GM23338 (cell line): ENCODE measurements at regions not wholly inside any gene's neighbourhood (a gene's known extent, or its start where the extent isn't known, plus 50 kb on each side); places are given as distances from the start of the nearest gene placed in this dataset.

Experiments
- ATAC-seq: fragments of 200-7000 bp; cut with Tn5 transposase; 3 replicates; pipeline ENCODE4 v1.9.1; 2020
- DNase-seq: peaks from one replicate; pipeline ENCODE4 v3.0.0-alpha.2; 2015; ENCODE audit warnings: low spot score
- H2AFZ ChIP-seq: fragments of 200-600 bp; sonication (generic); 2 replicates; pipeline ENCODE4 v1.8.0; 2016; ENCODE audit warnings: antibody characterized with exemption, mild to moderate bottlenecking, moderate library complexity
- H3F3A ChIP-seq: fragments of 200-600 bp; sonication (generic); replicated peaks from 2 replicates; pipeline ENCODE4 v1.8.0; 2017; ENCODE audit warnings: antibody characterized with exemption, mixed run types, low read depth
- H3K27ac ChIP-seq: fragments of 200-600 bp; sonication (generic); 2 replicates; pipeline ENCODE4 v1.6.1; 2016; ENCODE audit warnings: low read depth
- H3K27me3 ChIP-seq: fragments of 200-600 bp; sonication (generic); 2 replicates; pipeline ENCODE4 v1.8.0; 2016; ENCODE audit warnings: mild to moderate bottlenecking, mixed run types, moderate library complexity; ENCODE audit not compliant: insufficient read depth
- H3K36me3 ChIP-seq: fragments of 200-600 bp; sonication (generic); 2 replicates; pipeline ENCODE4 v1.8.0; 2016; ENCODE audit warnings: mild to moderate bottlenecking; ENCODE audit not compliant: insufficient read depth
- H3K4me1 ChIP-seq: fragments of 200-600 bp; sonication (generic); 2 replicates; pipeline ENCODE4 v1.8.0; 2016; ENCODE audit warnings: mild to moderate bottlenecking, moderate library complexity; ENCODE audit not compliant: insufficient read depth
- H3K4me2 ChIP-seq: fragments of 200-600 bp; sonication (generic); 2 replicates; pipeline ENCODE4 v1.7.1; 2017; ENCODE audit warnings: mixed run types
- H3K4me3 ChIP-seq: fragments of 200-600 bp; sonication (generic); 2 replicates; pipeline ENCODE4 v1.6.1; 2016; ENCODE audit warnings: mixed run types
- H3K79me2 ChIP-seq: fragments of 200-600 bp; sonication (generic); replicated peaks from 2 replicates; pipeline ENCODE4 v1.8.0; 2017; ENCODE audit warnings: mild to moderate bottlenecking; ENCODE audit not compliant: insufficient read depth
- H3K9me2 ChIP-seq: fragments of 200-600 bp; sonication (generic); 2 replicates; pipeline ENCODE4 v1.8.0; 2017; ENCODE audit not compliant: insufficient read depth
- H4K20me1 ChIP-seq: fragments of 200-600 bp; sonication (generic); replicated peaks from 2 replicates; pipeline ENCODE4 v1.8.0; 2017; ENCODE audit warnings: mild to moderate bottlenecking; ENCODE audit not compliant: insufficient read depth
- H3K27ac Mint-ChIP-seq: 2 replicates; pipeline ENCODE4 v1.8.0; 2020; ENCODE audit warnings: inconsistent platforms, mild to moderate bottlenecking, moderate library complexity, mixed read lengths
- H3K27me3 Mint-ChIP-seq: 3 replicates; pipeline ENCODE4 v1.8.0; 2022; ENCODE audit warnings: low read depth, mild to moderate bottlenecking, moderate library complexity, mixed read lengths, inconsistent platforms; ENCODE audit not compliant: insufficient read depth, poor library complexity
- H3K36me3 Mint-ChIP-seq: 3 replicates; pipeline ENCODE4 v1.8.0; 2021; ENCODE audit warnings: low read depth, mild to moderate bottlenecking, inconsistent platforms, moderate library complexity, mixed read lengths
- H3K4me1 Mint-ChIP-seq: 3 replicates; pipeline ENCODE4 v1.8.0; 2020; ENCODE audit warnings: mild to moderate bottlenecking, inconsistent platforms, mixed read lengths
- H3K4me3 Mint-ChIP-seq: 3 replicates; pipeline ENCODE4 v1.8.0; 2021; ENCODE audit warnings: moderate library complexity, mild to moderate bottlenecking, inconsistent platforms, mixed read lengths
- H3K9me3 Mint-ChIP-seq: 3 replicates; pipeline ENCODE4 v1.8.0; 2020; ENCODE audit warnings: moderate library complexity, mild to moderate bottlenecking, inconsistent platforms, mixed read lengths
- CREB1 ChIP-seq: fragments of 250-450 bp; sonication (Bioruptor Pico); IDR thresholded peaks from 2 replicates; pipeline ENCODE4 v1.5.0; 2020; ENCODE audit warnings: low read depth, mild to moderate bottlenecking, moderate library complexity
- EZH2 ChIP-seq: fragments of 200-600 bp; sonication (generic); IDR thresholded peaks from one replicate; pipeline ENCODE4 v1.8.0; 2017; ENCODE audit warnings: antibody characterized with exemption, mild to moderate bottlenecking, low read depth; ENCODE audit not compliant: unreplicated experiment
- EZH2phosphoT487 ChIP-seq: fragments of 200-600 bp; sonication (generic); IDR thresholded peaks from one replicate; pipeline ENCODE4 v1.8.1; 2018; ENCODE audit warnings: antibody characterized with exemption; ENCODE audit not compliant: unreplicated experiment
- JUNB ChIP-seq: IDR thresholded peaks from one replicate; pipeline ENCODE4 v1.6.1; 2016; ENCODE audit warnings: antibody characterized with exemption; ENCODE audit not compliant: unreplicated experiment
- NANOG ChIP-seq: IDR thresholded peaks from 2 replicates; pipeline ENCODE4 v1.6.1; 2016; ENCODE audit warnings: antibody characterized with exemption, borderline replicate concordance
- POLR2AphosphoS5 ChIP-seq: IDR thresholded peaks from 2 replicates; pipeline ENCODE4 v1.6.1; 2016; ENCODE audit warnings: antibody characterized with exemption, low read depth
- STAT1 ChIP-seq: IDR thresholded peaks from one replicate; pipeline ENCODE4 v1.6.1; 2016; ENCODE audit warnings: antibody characterized with exemption; ENCODE audit not compliant: unreplicated experiment
- ZNF114 ChIP-seq: fragments of 250-450 bp; sonication (Bioruptor Pico); IDR thresholded peaks from 2 replicates; pipeline ENCODE4 v1.5.0; 2020; ENCODE audit warnings: mild to moderate bottlenecking, moderate library complexity
- ZNF331 ChIP-seq: fragments of 250-450 bp; sonication (Bioruptor Pico); IDR thresholded peaks from 2 replicates; pipeline ENCODE4 v1.5.0; 2020; ENCODE audit warnings: low read depth, mild to moderate bottlenecking, moderate library complexity
- ZNF462 ChIP-seq: fragments of 250-450 bp; sonication (Bioruptor Pico); IDR thresholded peaks from 2 replicates; pipeline ENCODE4 v1.5.0; 2020; ENCODE audit warnings: mild to moderate bottlenecking, moderate library complexity
- TF ChIP-seq, protein P1 (sequence below): IDR thresholded peaks from one replicate; pipeline ENCODE4 v1.6.1; 2018; ENCODE audit warnings: antibody characterized with exemption; ENCODE audit not compliant: unreplicated experiment
- TF ChIP-seq, protein P2 (sequence below), 2 experiments: fragments of 200-600 bp in 1 of 2; sonication (generic) in 1 of 2; conservative IDR thresholded peaks; 2 replicates each; pipeline versions ENCODE4 v1.5.1 to v1.6.1; 2016 to 2017; ENCODE audit warnings: antibody characterized with exemption in 2 of 2, low read depth in 2 of 2, mild to moderate bottlenecking in 2 of 2, moderate library complexity in 1 of 2
- TF ChIP-seq, protein P3 (sequence below): IDR thresholded peaks from 2 replicates; pipeline ENCODE4 v1.6.1; 2016; ENCODE audit warnings: antibody characterized with exemption

GRCh38 chr13:68168448-68168847 lies 938.3 kb upstream of the PCDH9 start:
- Histone ChIP-seq H3F3A (no peaks in the 10 kb centered on the region), H4K20me1 (no peaks in the 10 kb centered on the region), H3K9me2 (peaks cover 6% of the 10 kb centered on the region; the same call in 1 of the 2 replicates), H3K4me3 (no peak overlapping the region), H3K36me3 (no peaks in the 10 kb centered on the region), H3K4me2 (no peak overlapping the region), H2AFZ (no peak overlapping the region), H3K27ac (no peak overlapping the region), H3K79me2 (no peaks in the 10 kb centered on the region), H3K4me1 (no peaks in the 10 kb centered on the region), H3K27me3 (no peaks in the 10 kb centered on the region)
- Mint-ChIP-seq H3K36me3 (peaks cover 4% of the 10 kb centered on the region; the same call in 1 of the 3 replicates), H3K4me3 (no peak overlapping the region), H3K4me1 (no peaks in the 10 kb centered on the region), H3K27ac (no peak overlapping the region), H3K27me3 (no peaks in the 10 kb centered on the region), H3K9me3 (0 out of 3 replicates have a peak, but pooled peaks cover 5% of the 10 kb centered on the region)
- TF ChIP-seq, protein P1, sequence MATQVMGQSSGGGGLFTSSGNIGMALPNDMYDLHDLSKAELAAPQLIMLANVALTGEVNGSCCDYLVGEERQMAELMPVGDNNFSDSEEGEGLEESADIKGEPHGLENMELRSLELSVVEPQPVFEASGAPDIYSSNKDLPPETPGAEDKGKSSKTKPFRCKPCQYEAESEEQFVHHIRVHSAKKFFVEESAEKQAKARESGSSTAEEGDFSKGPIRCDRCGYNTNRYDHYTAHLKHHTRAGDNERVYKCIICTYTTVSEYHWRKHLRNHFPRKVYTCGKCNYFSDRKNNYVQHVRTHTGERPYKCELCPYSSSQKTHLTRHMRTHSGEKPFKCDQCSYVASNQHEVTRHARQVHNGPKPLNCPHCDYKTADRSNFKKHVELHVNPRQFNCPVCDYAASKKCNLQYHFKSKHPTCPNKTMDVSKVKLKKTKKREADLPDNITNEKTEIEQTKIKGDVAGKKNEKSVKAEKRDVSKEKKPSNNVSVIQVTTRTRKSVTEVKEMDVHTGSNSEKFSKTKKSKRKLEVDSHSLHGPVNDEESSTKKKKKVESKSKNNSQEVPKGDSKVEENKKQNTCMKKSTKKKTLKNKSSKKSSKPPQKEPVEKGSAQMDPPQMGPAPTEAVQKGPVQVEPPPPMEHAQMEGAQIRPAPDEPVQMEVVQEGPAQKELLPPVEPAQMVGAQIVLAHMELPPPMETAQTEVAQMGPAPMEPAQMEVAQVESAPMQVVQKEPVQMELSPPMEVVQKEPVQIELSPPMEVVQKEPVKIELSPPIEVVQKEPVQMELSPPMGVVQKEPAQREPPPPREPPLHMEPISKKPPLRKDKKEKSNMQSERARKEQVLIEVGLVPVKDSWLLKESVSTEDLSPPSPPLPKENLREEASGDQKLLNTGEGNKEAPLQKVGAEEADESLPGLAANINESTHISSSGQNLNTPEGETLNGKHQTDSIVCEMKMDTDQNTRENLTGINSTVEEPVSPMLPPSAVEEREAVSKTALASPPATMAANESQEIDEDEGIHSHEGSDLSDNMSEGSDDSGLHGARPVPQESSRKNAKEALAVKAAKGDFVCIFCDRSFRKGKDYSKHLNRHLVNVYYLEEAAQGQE, result no peak
- TF ChIP-seq STAT1 (no peak), ZNF462 (CRISPR knock-in tag) (no peak), NANOG (no peak), POLR2AphosphoS5 (no peak), CREB1 (no peak), EZH2phosphoT487 (no peak), ZNF331 (no peak), EZH2 (no peak), JUNB (no peak), ZNF114 (CRISPR knock-in tag) (no peak)
- TF ChIP-seq, protein P2, sequence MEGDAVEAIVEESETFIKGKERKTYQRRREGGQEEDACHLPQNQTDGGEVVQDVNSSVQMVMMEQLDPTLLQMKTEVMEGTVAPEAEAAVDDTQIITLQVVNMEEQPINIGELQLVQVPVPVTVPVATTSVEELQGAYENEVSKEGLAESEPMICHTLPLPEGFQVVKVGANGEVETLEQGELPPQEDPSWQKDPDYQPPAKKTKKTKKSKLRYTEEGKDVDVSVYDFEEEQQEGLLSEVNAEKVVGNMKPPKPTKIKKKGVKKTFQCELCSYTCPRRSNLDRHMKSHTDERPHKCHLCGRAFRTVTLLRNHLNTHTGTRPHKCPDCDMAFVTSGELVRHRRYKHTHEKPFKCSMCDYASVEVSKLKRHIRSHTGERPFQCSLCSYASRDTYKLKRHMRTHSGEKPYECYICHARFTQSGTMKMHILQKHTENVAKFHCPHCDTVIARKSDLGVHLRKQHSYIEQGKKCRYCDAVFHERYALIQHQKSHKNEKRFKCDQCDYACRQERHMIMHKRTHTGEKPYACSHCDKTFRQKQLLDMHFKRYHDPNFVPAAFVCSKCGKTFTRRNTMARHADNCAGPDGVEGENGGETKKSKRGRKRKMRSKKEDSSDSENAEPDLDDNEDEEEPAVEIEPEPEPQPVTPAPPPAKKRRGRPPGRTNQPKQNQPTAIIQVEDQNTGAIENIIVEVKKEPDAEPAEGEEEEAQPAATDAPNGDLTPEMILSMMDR (conservative IDR thresholded peaks at IDR 0.05; ENCODE audit: low read depth in 2 of 2), result no peak
- TF ChIP-seq, protein P3, sequence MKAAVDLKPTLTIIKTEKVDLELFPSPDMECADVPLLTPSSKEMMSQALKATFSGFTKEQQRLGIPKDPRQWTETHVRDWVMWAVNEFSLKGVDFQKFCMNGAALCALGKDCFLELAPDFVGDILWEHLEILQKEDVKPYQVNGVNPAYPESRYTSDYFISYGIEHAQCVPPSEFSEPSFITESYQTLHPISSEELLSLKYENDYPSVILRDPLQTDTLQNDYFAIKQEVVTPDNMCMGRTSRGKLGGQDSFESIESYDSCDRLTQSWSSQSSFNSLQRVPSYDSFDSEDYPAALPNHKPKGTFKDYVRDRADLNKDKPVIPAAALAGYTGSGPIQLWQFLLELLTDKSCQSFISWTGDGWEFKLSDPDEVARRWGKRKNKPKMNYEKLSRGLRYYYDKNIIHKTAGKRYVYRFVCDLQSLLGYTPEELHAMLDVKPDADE, result no peak
- DNase-seq, result no peak
- no peak for ATAC-seq
